Endothelial cell of umbilical vein (primary cell): ENCODE measurements at regions not wholly inside any gene's neighbourhood (a gene's known extent, or its start where the extent isn't known, plus 50 kb on each side); places are given as distances from the start of the nearest gene placed in this dataset.

Experiments used
- BruUV-seq: library from RNA; stranded (reverse); fragments of 400-500 nt; replicated peaks from 2 replicates; lab custom pipeline; 2021; lab: Mats Ljungman, UMichigan
- CTCF ChIA-PET: fragments of 300-600, 350-600 bp; sonication (Branson Sonifier 250); formaldehyde crosslinking; loops from one replicate; lab custom pipeline; 2021; ENCODE audit warnings: antibody characterized with exemption, inconsistent platforms; lab: Charles Lee
- POLR2A ChIA-PET: fragments of 300-600, 350-600 bp; sonication (Branson Sonifier 250); formaldehyde crosslinking; loops from one replicate; lab custom pipeline; 2021; ENCODE audit warnings: antibody characterized with exemption, inconsistent platforms; lab: Charles Lee
- DNase-seq: peaks from one replicate; pipeline ENCODE4 v3.0.0-alpha.2; 2011; ENCODE audit warnings: low read depth, low spot score
- FAIRE-seq: peaks from 2 replicates; lab custom pipeline; 2011; peaks lifted over from hg19 to GRCh38; lab: Jason Lieb, UNC
- H2AFZ ChIP-seq: 2 replicates; pipeline ENCODE4 v1.6.0; 2012; ENCODE audit warnings: low read depth, low read length, control low read depth, inconsistent platforms
- H3K27ac ChIP-seq: 2 replicates; pipeline ENCODE4 v1.5.1; 2011; ENCODE audit warnings: low read depth, mild to moderate bottlenecking, control low read depth, low read length, moderate library complexity; ENCODE audit not compliant: insufficient read depth
- H3K27me3 ChIP-seq, 2 experiments: 2 replicates each; pipeline versions ENCODE4 v1.6.0 to v1.6.1; 2011; ENCODE audit warnings: low read length in 2 of 2, mixed read lengths in 1 of 2; ENCODE audit not compliant: control insufficient read depth in 2 of 2, insufficient read depth in 2 of 2
- H3K36me3 ChIP-seq, 2 experiments: 2 replicates in 1 of 2; 3 replicates in 1 of 2; pipeline ENCODE4 v1.5.1; 2011; ENCODE audit warnings: low read length in 2 of 2, mild to moderate bottlenecking in 1 of 2, moderate library complexity in 1 of 2; ENCODE audit not compliant: control insufficient read depth in 2 of 2, insufficient read depth in 2 of 2; ENCODE audit errors: extremely low read depth in 1 of 2
- H3K4me1 ChIP-seq: 3 replicates; pipeline ENCODE4 v1.5.1; 2011; ENCODE audit warnings: mild to moderate bottlenecking, low read length; ENCODE audit not compliant: control insufficient read depth, insufficient read depth; ENCODE audit errors: extremely low read depth
- H3K4me2 ChIP-seq: 2 replicates; pipeline ENCODE4 v1.6.1; 2011; ENCODE audit warnings: low read length, control low read depth, mixed read lengths; ENCODE audit not compliant: insufficient read depth
- H3K4me3 ChIP-seq, 3 experiments: fragments of 200-600 bp in 1 of 3; sonication (generic), shearing (Covaris generic) in 1 of 3; replicated peaks in 1 of 3; 2 replicates each; pipeline ENCODE4 v1.5.1; 2011 to 2016; ENCODE audit warnings: control low read depth in 3 of 3, low read length in 3 of 3, mild to moderate bottlenecking in 2 of 3, inconsistent platforms in 1 of 3, low read depth in 1 of 3, moderate library complexity in 1 of 3; ENCODE audit not compliant: insufficient read depth in 1 of 3
- H3K79me2 ChIP-seq: 2 replicates; pipeline ENCODE4 v1.6.0; 2012; ENCODE audit warnings: low read length, inconsistent platforms; ENCODE audit not compliant: control insufficient read depth, insufficient read depth
- H3K9ac ChIP-seq: replicated peaks from 2 replicates; pipeline ENCODE3; 2011; ENCODE audit warnings: low read length, control low read depth; ENCODE audit not compliant: insufficient read depth; ENCODE audit errors: extremely low read depth
- H3K9me1 ChIP-seq: replicated peaks from 3 replicates; pipeline ENCODE4 v1.6.0; 2011; ENCODE audit warnings: mild to moderate bottlenecking, low read length; ENCODE audit not compliant: control insufficient read depth, insufficient read depth; ENCODE audit errors: extremely low read depth
- H3K9me3 ChIP-seq: replicated peaks from 2 replicates; pipeline ENCODE4 v1.5.1; 2012; ENCODE audit warnings: low read length, inconsistent platforms; ENCODE audit not compliant: control insufficient read depth, insufficient read depth
- H4K20me1 ChIP-seq: replicated peaks from 2 replicates; pipeline ENCODE3; 2011; ENCODE audit warnings: mild to moderate bottlenecking, low read length; ENCODE audit not compliant: control insufficient read depth, insufficient read depth; ENCODE audit errors: extremely low read depth
- CTCF ChIP-seq, 2 donors: IDR thresholded peaks; 1 replicate in 1 of 2; 2 replicates in 1 of 2; pipeline ENCODE4 v1.5.1; 2011; ENCODE audit warnings: low read length in 2 of 2, mild to moderate bottlenecking in 2 of 2, moderate library complexity in 2 of 2, control low read depth in 1 of 2, inconsistent platforms in 1 of 2, low read depth in 1 of 2; ENCODE audit not compliant: insufficient read depth in 1 of 2; ENCODE audit errors: extremely low read depth in 1 of 2
- POLR2A ChIP-seq: IDR thresholded peaks from 2 replicates; pipeline ENCODE4 v1.6.1; 2012; ENCODE audit warnings: low read depth, mild to moderate bottlenecking, control low read depth, low read length
- dilution Hi-C: fragments of 300-500 bp; cut with MboI; formaldehyde crosslinking; loops from one replicate; pipeline ENCODE4 v1.15.0; 2019; ENCODE audit warnings: low sequenced_read_pairs; ENCODE audit not compliant: extremely low pct_ligation_motif_present
- intact Hi-C: fragments of 100-400 bp; cut with micrococcal nuclease; formaldehyde crosslinking; loops from one replicate; pipeline ENCODE4 v1.10.0; 2022

DNA sequence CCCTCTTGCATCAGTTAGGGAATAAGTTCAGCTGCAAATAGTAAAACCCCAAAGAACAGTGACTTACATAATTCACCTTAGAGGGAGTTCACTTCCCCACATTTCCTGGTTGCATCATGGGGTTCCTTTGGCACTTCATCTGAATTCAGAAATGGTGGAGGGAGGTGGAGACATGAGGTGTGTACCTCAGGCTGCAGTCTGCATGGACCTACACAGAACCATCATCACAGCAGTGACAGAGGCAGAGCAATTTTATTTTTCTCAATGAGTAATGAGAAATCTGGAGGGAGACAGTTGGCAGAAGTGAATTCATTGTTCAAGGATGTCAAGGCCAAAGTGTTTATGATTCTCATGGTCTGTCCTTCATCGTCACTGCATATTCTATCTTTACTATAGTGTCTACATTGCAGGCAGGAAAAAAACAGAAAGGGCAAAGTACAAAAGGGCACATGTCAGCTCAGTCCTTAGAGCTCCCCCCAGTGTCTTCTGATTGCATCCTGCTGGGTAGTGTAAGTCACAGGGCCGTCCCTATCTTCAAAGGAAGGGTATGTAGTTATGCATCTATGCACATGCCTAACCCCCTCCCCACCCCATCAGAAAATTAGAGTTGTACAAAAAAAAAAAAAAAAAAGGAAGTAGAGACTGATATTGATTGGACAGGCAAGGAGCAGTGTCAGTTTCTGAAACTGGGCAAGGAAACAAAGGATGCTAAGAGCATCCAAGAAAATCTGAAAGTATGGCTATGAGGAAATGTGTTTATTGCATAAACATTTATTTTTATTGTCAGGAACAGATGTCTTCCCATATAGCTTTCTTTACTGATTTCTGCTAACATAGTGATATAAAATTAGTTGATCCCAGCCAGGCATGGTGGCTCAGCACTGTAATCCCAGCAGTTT, 132.7 kb upstream of the APC start:
- no peaks in the 10 kb centered on the region for H3K36me3 ChIP-seq
- DNase-seq = peak; percentile 3

More for the DNA sequence above, 132.7 kb upstream of the APC start:
- H3K27ac ChIP-seq = no peak overlapping the region
- peaks cover 0 to 6% of the 10 kb centered on the region in 2 experiments for H3K27me3 ChIP-seq
- no peak overlapping the region for H2AFZ ChIP-seq
- TF ChIP-seq CTCF (IDR thresholded peaks at IDR 0.05; ENCODE audit: extremely low read depth in 1 of 2, insufficient read depth in 1 of 2, low read depth in 1 of 2, low read length in 2 of 2) (peak in 1 of 2 donors; percentile 14), POLR2A (no peak)
- no TSS peak for BruUV-seq
- POLR2A ChIA-PET = no interaction called here
- no peaks in the 10 kb centered on the region for H3K79me2 ChIP-seq
- dilution Hi-C loops = no loop called here
- no peaks in the 10 kb centered on the region for H3K4me1 ChIP-seq
- H3K4me2 ChIP-seq = no peak overlapping the region
- H3K4me3 ChIP-seq = no peak overlapping the region
- H3K9me1 ChIP-seq = no peaks in the 10 kb centered on the region
- H4K20me1 ChIP-seq = no peaks in the 10 kb centered on the region
- H3K9me3 ChIP-seq = no peaks in the 10 kb centered on the region
- intact Hi-C loops = no loop called here
- no peak overlapping the region for H3K9ac ChIP-seq
- CTCF ChIA-PET = interaction anchor here (0.9 kb wide), 1 partner anchor 243 kb away, joined by 3 read pairs; no protein-coding TSS in a partner anchor
- FAIRE-seq = no peak
